WTC11 (cell line): ENCODE measurements at regions not wholly inside any gene's neighbourhood (a gene's known extent, or its start where the extent isn't known, plus 50 kb on each side); places are given as distances from the start of the nearest gene placed in this dataset.
"Not testable (repeated sequence)": the region's sequence is repeated elsewhere in the genome, so short reads cannot be mapped to it uniquely, and the experiment has no call there.

ENCODE experiments used
- ATAC-seq: fragments of 200-7000 bp; cut with Tn5 transposase; 2 replicates; pipeline ENCODE4 v1.10.0; 2021; ENCODE audit warnings: mild to moderate bottlenecking, moderate library complexity
- CTCF ChIA-PET: fragments of 300-600 bp; sonication (Branson Sonifier 250); formaldehyde crosslinking; loops from one replicate; lab custom pipeline; 2021; ENCODE audit warnings: antibody characterized with exemption; lab: Charles Lee
- POLR2A ChIA-PET: fragments of 350-600 bp; sonication (Branson Sonifier 250); formaldehyde crosslinking; loops from one replicate; lab custom pipeline; 2021; ENCODE audit warnings: antibody characterized with exemption; lab: Charles Lee
- DNase-seq: peaks from one replicate; pipeline ENCODE4 v3.0.0; 2021; ENCODE audit warnings: low spot score
- H3K27ac Mint-ChIP-seq: 2 replicates; pipeline ENCODE4 v1.8.0; 2021; ENCODE audit warnings: mixed read lengths
- H3K27me3 Mint-ChIP-seq: 2 replicates; pipeline ENCODE4 v1.8.0; 2021; ENCODE audit warnings: low read depth, mild to moderate bottlenecking, moderate library complexity, mixed read lengths
- H3K36me3 Mint-ChIP-seq: 2 replicates; pipeline ENCODE4 v1.8.0; 2021; ENCODE audit warnings: mixed read lengths
- H3K4me1 Mint-ChIP-seq: 2 replicates; pipeline ENCODE4 v1.8.0; 2022; ENCODE audit warnings: mixed read lengths
- H3K4me3 Mint-ChIP-seq: 2 replicates; pipeline ENCODE4 v1.8.0; 2021; ENCODE audit warnings: mild to moderate bottlenecking, moderate library complexity, mixed read lengths
- H3K9me3 Mint-ChIP-seq: 2 replicates; pipeline ENCODE4 v1.8.0; 2021; ENCODE audit warnings: mixed read lengths
- ATF1 ChIP-seq: sonication (generic); formaldehyde crosslinking; IDR thresholded peaks from 2 replicates; pipeline ENCODE4 v1.8.1; 2023; ENCODE audit warnings: mild to moderate bottlenecking, moderate library complexity, missing genetic modification reagents
- ATF2 ChIP-seq: sonication (generic); formaldehyde crosslinking; IDR thresholded peaks from 2 replicates; pipeline ENCODE4 v1.8.1; 2022; ENCODE audit warnings: low read depth, missing genetic modification reagents, borderline replicate concordance
- CBFB ChIP-seq: sonication (generic); formaldehyde crosslinking; IDR thresholded peaks from 2 replicates; pipeline ENCODE4 v1.8.1; 2022; ENCODE audit warnings: mild to moderate bottlenecking, low read depth, missing genetic modification reagents
- CREB1 ChIP-seq: sonication (generic); formaldehyde crosslinking; IDR thresholded peaks from 2 replicates; pipeline ENCODE4 v1.8.0; 2023; ENCODE audit warnings: mild to moderate bottlenecking, missing genetic modification reagents
- CREM ChIP-seq: sonication (generic); formaldehyde crosslinking; IDR thresholded peaks from 2 replicates; pipeline ENCODE4 v1.8.1; 2022; ENCODE audit warnings: mild to moderate bottlenecking, missing genetic modification reagents, moderate library complexity
- E2F5 ChIP-seq: sonication (generic); formaldehyde crosslinking; IDR thresholded peaks from 2 replicates; pipeline ENCODE4 v1.8.1; 2022; ENCODE audit warnings: mild to moderate bottlenecking, moderate library complexity, missing genetic modification reagents
- ESRRA ChIP-seq: sonication (generic); formaldehyde crosslinking; IDR thresholded peaks from 2 replicates; pipeline ENCODE4 v1.8.1; 2022; ENCODE audit warnings: mild to moderate bottlenecking, missing genetic modification reagents, borderline replicate concordance
- GRHL2 ChIP-seq: fragments of 250-450 bp; sonication (Bioruptor Pico); IDR thresholded peaks from 2 replicates; pipeline ENCODE4 v1.8.0; 2022; ENCODE audit warnings: mild to moderate bottlenecking, moderate library complexity; ENCODE audit not compliant: insufficient replicate concordance, severe bottlenecking
- GTF2I ChIP-seq: fragments of 250-450 bp; sonication (Bioruptor Pico); conservative IDR thresholded peaks from 2 replicates; pipeline ENCODE4 v1.4.0; 2021; ENCODE audit warnings: mild to moderate bottlenecking
- MYBL2 ChIP-seq: sonication (generic); formaldehyde crosslinking; IDR thresholded peaks from 2 replicates; pipeline ENCODE4 v1.8.1; 2023; ENCODE audit warnings: mild to moderate bottlenecking, moderate library complexity, missing genetic modification reagents
- NR2C2 ChIP-seq: sonication (generic); formaldehyde crosslinking; IDR thresholded peaks from 2 replicates; pipeline ENCODE4 v1.8.0; 2022; ENCODE audit warnings: mild to moderate bottlenecking, missing genetic modification reagents
- USF2 ChIP-seq: sonication (generic); formaldehyde crosslinking; IDR thresholded peaks from 2 replicates; pipeline ENCODE4 v1.8.1; 2023; ENCODE audit warnings: mild to moderate bottlenecking, missing genetic modification reagents, moderate library complexity
- ZBTB21 ChIP-seq: sonication (generic); formaldehyde crosslinking; IDR thresholded peaks from 2 replicates; pipeline ENCODE4 v1.8.1; 2023; ENCODE audit warnings: mild to moderate bottlenecking, missing genetic modification reagents, borderline replicate concordance
- ZNF232 ChIP-seq: sonication (generic); formaldehyde crosslinking; IDR thresholded peaks from 2 replicates; pipeline ENCODE4 v1.8.0; 2022; ENCODE audit warnings: mild to moderate bottlenecking, missing genetic modification reagents
- ZNF263 ChIP-seq: sonication (generic); formaldehyde crosslinking; IDR thresholded peaks from 2 replicates; pipeline ENCODE4 v1.8.1; 2022; ENCODE audit warnings: low read depth, mild to moderate bottlenecking, moderate library complexity, missing genetic modification reagents
- ZNF396 ChIP-seq: fragments of 250-450 bp; sonication (Bioruptor Pico); IDR thresholded peaks from 2 replicates; pipeline ENCODE4 v1.8.0; 2021; ENCODE audit warnings: mild to moderate bottlenecking, moderate library complexity, borderline replicate concordance
- ZNF423 ChIP-seq: fragments of 250-450 bp; sonication (Bioruptor Pico); IDR thresholded peaks from 2 replicates; pipeline ENCODE4 v2.1.2; 2022; ENCODE audit warnings: mild to moderate bottlenecking, moderate library complexity
- TF ChIP-seq, protein P1 (sequence below): sonication (generic); formaldehyde crosslinking; IDR thresholded peaks from 2 replicates; pipeline ENCODE4 v1.8.0; 2022; ENCODE audit warnings: mild to moderate bottlenecking, missing genetic modification reagents
- TF ChIP-seq, protein P2 (sequence below): sonication (generic); formaldehyde crosslinking; IDR thresholded peaks from 2 replicates; pipeline ENCODE4 v1.8.0; 2022; ENCODE audit warnings: missing genetic modification reagents
- TF ChIP-seq, protein P3 (sequence below): sonication (generic); formaldehyde crosslinking; IDR thresholded peaks from 2 replicates; pipeline ENCODE4 v1.8.0; 2023; ENCODE audit warnings: mild to moderate bottlenecking, missing genetic modification reagents

DNA sequence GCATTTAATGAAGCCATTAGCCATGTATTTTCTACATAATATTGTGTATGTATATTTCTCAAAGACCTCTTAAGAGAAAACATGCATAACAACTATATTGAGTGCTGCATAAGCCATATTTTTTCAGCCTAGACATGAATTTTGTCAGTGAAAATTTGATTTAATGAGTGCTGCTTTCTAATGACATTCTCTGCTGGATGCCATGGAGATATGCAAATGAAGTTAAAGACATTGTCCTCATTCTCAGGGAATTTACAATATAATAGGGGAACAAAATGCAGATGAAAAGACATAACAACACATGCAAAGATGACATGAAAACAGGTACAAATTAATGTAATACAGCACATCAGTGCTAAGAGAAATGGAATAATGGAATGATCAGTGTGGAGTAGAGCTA lies 118.7 kb downstream of the ATOH1 start (continued):
- TF ChIP-seq ATF2 (CRISPR knock-in tag) (no peak), MYBL2 (no peak), ZNF396 (no peak), GRHL2 (CRISPR knock-in tag) (no peak), CBFB (CRISPR knock-in tag) (no peak), GTF2I (no peak), NR2C2 (CRISPR knock-in tag) (no peak), ZNF232 (no peak), CREM (CRISPR knock-in tag) (no peak), CREB1 (no peak)
- TF ChIP-seq, protein P1, sequence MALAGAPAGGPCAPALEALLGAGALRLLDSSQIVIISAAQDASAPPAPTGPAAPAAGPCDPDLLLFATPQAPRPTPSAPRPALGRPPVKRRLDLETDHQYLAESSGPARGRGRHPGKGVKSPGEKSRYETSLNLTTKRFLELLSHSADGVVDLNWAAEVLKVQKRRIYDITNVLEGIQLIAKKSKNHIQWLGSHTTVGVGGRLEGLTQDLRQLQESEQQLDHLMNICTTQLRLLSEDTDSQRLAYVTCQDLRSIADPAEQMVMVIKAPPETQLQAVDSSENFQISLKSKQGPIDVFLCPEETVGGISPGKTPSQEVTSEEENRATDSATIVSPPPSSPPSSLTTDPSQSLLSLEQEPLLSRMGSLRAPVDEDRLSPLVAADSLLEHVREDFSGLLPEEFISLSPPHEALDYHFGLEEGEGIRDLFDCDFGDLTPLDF (CRISPR knock-in tag), result no peak
- TF ChIP-seq, protein P2, sequence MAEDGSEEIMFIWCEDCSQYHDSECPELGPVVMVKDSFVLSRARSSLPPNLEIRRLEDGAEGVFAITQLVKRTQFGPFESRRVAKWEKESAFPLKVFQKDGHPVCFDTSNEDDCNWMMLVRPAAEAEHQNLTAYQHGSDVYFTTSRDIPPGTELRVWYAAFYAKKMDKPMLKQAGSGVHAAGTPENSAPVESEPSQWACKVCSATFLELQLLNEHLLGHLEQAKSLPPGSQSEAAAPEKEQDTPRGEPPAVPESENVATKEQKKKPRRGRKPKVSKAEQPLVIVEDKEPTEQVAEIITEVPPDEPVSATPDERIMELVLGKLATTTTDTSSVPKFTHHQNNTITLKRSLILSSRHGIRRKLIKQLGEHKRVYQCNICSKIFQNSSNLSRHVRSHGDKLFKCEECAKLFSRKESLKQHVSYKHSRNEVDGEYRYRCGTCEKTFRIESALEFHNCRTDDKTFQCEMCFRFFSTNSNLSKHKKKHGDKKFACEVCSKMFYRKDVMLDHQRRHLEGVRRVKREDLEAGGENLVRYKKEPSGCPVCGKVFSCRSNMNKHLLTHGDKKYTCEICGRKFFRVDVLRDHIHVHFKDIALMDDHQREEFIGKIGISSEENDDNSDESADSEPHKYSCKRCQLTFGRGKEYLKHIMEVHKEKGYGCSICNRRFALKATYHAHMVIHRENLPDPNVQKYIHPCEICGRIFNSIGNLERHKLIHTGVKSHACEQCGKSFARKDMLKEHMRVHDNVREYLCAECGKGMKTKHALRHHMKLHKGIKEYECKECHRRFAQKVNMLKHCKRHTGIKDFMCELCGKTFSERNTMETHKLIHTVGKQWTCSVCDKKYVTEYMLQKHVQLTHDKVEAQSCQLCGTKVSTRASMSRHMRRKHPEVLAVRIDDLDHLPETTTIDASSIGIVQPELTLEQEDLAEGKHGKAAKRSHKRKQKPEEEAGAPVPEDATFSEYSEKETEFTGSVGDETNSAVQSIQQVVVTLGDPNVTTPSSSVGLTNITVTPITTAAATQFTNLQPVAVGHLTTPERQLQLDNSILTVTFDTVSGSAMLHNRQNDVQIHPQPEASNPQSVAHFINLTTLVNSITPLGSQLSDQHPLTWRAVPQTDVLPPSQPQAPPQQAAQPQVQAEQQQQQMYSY (CRISPR knock-in tag), result no peak

GRCh38 chr4:93950239-93950638 lies 121.7 kb downstream of the ATOH1 start:
- peaks cover 39% of the 10 kb centered on the region for H3K9me3 Mint-ChIP-seq
- CTCF ChIA-PET, POLR2A ChIA-PET, H3K4me3 Mint-ChIP-seq, H3K27me3 Mint-ChIP-seq, DNase-seq, ATAC-seq, H3K27ac Mint-ChIP-seq: not testable (repeated sequence)
- H3K36me3 Mint-ChIP-seq, result peaks cover 12% of the 10 kb centered on the region
- H3K4me1 Mint-ChIP-seq, result peaks cover 27% of the 10 kb centered on the region

- Mint-ChIP-seq H3K9me3 (peaks cover 40% of the 10 kb centered on the region), H3K36me3 (peaks cover 20% of the 10 kb centered on the region), H3K4me1 (peaks cover 26% of the 10 kb centered on the region), H3K4me3 (no peak overlapping the region), H3K27ac (no peak overlapping the region), H3K27me3 (no peaks in the 10 kb centered on the region)
- ATAC-seq (no peak), DNase-seq (no peak)
- CTCF ChIA-PET, result no interaction called here
- POLR2A ChIA-PET, result no interaction called here
- TF ChIP-seq E2F5 (CRISPR knock-in tag) (no peak), ESRRA (no peak), NR2C2 (CRISPR knock-in tag) (no peak), USF2 (CRISPR knock-in tag) (no peak), ZNF263 (CRISPR knock-in tag) (no peak), GRHL2 (CRISPR knock-in tag) (no peak), ZNF423 (CRISPR knock-in tag) (no peak), ZBTB21 (CRISPR knock-in tag) (no peak), ATF1 (no peak)
- TF ChIP-seq, protein P1 (CRISPR knock-in tag), result no peak
- TF ChIP-seq, protein P3, sequence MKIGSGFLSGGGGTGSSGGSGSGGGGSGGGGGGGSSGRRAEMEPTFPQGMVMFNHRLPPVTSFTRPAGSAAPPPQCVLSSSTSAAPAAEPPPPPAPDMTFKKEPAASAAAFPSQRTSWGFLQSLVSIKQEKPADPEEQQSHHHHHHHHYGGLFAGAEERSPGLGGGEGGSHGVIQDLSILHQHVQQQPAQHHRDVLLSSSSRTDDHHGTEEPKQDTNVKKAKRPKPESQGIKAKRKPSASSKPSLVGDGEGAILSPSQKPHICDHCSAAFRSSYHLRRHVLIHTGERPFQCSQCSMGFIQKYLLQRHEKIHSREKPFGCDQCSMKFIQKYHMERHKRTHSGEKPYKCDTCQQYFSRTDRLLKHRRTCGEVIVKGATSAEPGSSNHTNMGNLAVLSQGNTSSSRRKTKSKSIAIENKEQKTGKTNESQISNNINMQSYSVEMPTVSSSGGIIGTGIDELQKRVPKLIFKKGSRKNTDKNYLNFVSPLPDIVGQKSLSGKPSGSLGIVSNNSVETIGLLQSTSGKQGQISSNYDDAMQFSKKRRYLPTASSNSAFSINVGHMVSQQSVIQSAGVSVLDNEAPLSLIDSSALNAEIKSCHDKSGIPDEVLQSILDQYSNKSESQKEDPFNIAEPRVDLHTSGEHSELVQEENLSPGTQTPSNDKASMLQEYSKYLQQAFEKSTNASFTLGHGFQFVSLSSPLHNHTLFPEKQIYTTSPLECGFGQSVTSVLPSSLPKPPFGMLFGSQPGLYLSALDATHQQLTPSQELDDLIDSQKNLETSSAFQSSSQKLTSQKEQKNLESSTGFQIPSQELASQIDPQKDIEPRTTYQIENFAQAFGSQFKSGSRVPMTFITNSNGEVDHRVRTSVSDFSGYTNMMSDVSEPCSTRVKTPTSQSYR, result no peak
Observed at GRCh38 chr4:93957186-93957585, 128.6 kb downstream of the ATOH1 start.
